GM12874 (cell line): ENCODE measurements at regions not wholly inside any gene's neighbourhood (a gene's known extent, or its start where the extent isn't known, plus 50 kb on each side); places are given as distances from the start of the nearest gene placed in this dataset.

Experiments
- TF ChIP-seq, protein P1 (sequence below): IDR thresholded peaks from 2 replicates; pipeline ENCODE4 v1.5.1; 2011; ENCODE audit warnings: low read depth, mild to moderate bottlenecking, control low read depth, low read length, moderate library complexity; ENCODE audit not compliant: insufficient read depth

DNA sequence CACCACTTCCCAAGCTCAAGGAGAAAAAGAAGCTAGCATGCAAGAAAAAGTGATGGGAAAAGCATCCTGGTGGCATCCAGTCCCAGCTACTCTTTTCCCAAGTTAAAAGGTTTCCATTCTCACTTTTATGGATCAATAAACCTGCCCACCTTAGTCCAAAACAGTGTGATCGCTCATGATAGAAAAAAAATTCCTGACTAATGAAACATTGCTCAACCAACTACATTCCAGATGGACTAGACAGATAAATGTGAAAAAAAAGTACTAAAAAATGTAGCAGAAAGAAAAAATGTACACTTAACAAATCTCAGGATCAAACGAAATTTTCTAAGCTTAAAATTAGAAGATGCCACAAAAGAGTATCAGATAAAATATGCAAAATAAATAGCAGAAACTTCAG, 312.2 kb downstream of the TMA16 start:
- TF ChIP-seq, protein P1, sequence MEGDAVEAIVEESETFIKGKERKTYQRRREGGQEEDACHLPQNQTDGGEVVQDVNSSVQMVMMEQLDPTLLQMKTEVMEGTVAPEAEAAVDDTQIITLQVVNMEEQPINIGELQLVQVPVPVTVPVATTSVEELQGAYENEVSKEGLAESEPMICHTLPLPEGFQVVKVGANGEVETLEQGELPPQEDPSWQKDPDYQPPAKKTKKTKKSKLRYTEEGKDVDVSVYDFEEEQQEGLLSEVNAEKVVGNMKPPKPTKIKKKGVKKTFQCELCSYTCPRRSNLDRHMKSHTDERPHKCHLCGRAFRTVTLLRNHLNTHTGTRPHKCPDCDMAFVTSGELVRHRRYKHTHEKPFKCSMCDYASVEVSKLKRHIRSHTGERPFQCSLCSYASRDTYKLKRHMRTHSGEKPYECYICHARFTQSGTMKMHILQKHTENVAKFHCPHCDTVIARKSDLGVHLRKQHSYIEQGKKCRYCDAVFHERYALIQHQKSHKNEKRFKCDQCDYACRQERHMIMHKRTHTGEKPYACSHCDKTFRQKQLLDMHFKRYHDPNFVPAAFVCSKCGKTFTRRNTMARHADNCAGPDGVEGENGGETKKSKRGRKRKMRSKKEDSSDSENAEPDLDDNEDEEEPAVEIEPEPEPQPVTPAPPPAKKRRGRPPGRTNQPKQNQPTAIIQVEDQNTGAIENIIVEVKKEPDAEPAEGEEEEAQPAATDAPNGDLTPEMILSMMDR, result no peak

GRCh38 chr4:163808011-163808410, 313.5 kb downstream of the TMA16 start:
- TF ChIP-seq, protein P1, result no peak

GRCh38 chr4:163810755-163811154, 316.3 kb downstream of the TMA16 start:
- TF ChIP-seq, protein P1, result no peak

DNA sequence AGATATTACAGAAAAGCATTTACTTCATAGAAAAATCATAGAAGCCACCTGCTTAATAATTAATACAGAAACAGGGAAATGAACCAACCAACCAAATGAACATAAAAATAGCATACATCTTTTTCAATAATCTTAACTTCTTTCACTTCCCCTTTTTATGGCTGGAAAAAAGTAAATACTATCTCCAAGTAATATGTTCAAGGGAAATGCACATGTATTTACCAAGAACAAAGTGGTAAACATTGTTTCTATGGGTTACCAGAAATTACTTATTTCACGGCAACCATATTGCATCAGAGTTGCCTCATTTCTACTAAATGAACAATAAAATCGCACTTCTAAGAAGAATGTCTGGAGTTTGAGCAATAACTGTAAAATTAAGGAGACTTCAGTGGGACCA, 321.3 kb downstream of the TMA16 start:
- TF ChIP-seq, protein P1, result no peak

DNA sequence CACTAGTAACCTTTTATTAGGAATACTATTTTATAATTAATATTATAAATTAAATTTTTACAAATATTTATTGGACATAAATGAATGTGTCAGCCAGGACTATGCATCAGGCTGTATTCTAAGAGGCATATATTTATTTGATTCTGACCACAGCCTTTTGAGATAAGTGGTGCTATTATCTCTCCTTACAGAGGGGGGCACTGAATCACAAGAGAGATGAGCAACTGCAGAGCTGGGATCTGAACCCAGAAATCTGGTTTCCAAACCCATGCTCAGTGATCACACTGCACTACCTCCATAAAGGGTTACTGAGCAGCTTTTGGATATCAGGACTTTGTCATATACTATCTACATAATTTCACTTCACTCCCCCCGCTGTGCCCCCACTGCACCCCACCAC, 322.0 kb downstream of the TMA16 start:
- TF ChIP-seq, protein P1, result no peak

GRCh38 chr4:163818673-163819072, 324.2 kb downstream of the TMA16 start:
- TF ChIP-seq, protein P1, result no peak

DNA sequence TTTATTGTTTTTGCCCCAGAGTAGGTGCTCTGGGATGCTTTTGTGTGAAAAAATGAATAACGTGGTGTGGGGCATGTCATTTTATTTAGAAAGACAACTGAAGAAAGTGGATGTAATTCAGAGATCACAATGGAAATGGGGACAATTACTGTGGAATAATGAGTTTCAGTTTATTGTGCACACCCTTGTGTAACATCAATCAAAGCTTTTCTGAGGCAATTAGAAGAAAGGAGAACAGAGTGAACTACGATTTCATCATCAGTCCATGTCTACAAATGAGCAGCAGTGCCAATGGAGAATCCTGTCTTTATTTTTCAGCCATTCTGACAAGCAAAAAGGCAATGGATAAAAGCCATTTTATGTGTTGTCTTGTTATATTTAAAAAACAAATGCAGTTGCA, 339.2 kb downstream of the TMA16 start:
- TF ChIP-seq, protein P1, result no peak

- TF ChIP-seq, protein P1, result no peak
Observed at GRCh38 chr4:163846008-163846407, 351.5 kb downstream of the TMA16 start.
